Activated CD8-positive, alpha-beta memory T cell treated with anti-CD3 and anti-CD28 coated beads, Interleukin-2, amount 50 U/mL, for 48 hours (primary cell): ENCODE measurements at regions not wholly inside any gene's neighbourhood (a gene's known extent, or its start where the extent isn't known, plus 50 kb on each side); places are given as distances from the start of the nearest gene placed in this dataset.
"Not testable (repeated sequence)": the region's sequence is repeated elsewhere in the genome, so short reads cannot be mapped to it uniquely, and the experiment has no call there.

ENCODE experiments used
- DNase-seq: peaks from one replicate; pipeline ENCODE4 v3.0.0-alpha.2; 2020

- DNase-seq, result no peak
Measured at GRCh38 chr1:188958461-188959115, 1519.1 kb downstream of the BRINP3 start.

GRCh38 chr1:188986745-188987417 is 1490.8 kb downstream of the BRINP3 start:
- DNase-seq, result no peak

GRCh38 chr1:188988589-188988988 is 1489.1 kb downstream of the BRINP3 start:
- DNase-seq, result no peak

GRCh38 chr1:188991221-188991930 is 1486.3 kb downstream of the BRINP3 start:
- no peak for DNase-seq

GRCh38 chr1:189007824-189008223 is 1469.8 kb downstream of the BRINP3 start:
- DNase-seq, result no peak

GRCh38 chr1:189021577-189021976 is 1456.1 kb downstream of the BRINP3 start:
- DNase-seq, result no peak

- no peak for DNase-seq
Measured at GRCh38 chr1:189022015-189022414, 1455.6 kb downstream of the BRINP3 start.

GRCh38 chr1:189027512-189027911 is 1450.2 kb downstream of the BRINP3 start:
- no peak for DNase-seq

- no peak for DNase-seq
Measured at GRCh38 chr1:189033169-189033568, 1444.5 kb downstream of the BRINP3 start.

- no peak for DNase-seq
Measured at GRCh38 chr1:189036628-189037027, 1441.0 kb downstream of the BRINP3 start.

- no peak for DNase-seq
Measured at GRCh38 chr1:189046127-189046526, 1431.5 kb downstream of the BRINP3 start.

- no peak for DNase-seq
Measured at GRCh38 chr1:189084811-189085210, 1392.9 kb downstream of the BRINP3 start.

- DNase-seq, result no peak
Measured at GRCh38 chr1:189103956-189104355, 1373.7 kb downstream of the BRINP3 start.

GRCh38 chr1:189117072-189117770 is 1360.4 kb downstream of the BRINP3 start:
- DNase-seq, result no peak

GRCh38 chr1:189121941-189122340 is 1355.7 kb downstream of the BRINP3 start:
- no peak for DNase-seq

GRCh38 chr1:189125694-189126093 is 1352.0 kb downstream of the BRINP3 start:
- DNase-seq, result no peak

GRCh38 chr1:189131576-189131975 is 1346.1 kb downstream of the BRINP3 start:
- no peak for DNase-seq

GRCh38 chr1:189139748-189140147 is 1337.9 kb downstream of the BRINP3 start:
- DNase-seq, result not testable (repeated sequence)

- no peak for DNase-seq
Measured at GRCh38 chr1:189141056-189141455, 1336.6 kb downstream of the BRINP3 start.

GRCh38 chr1:189149547-189150375 is 1327.9 kb downstream of the BRINP3 start:
- DNase-seq, result no peak

- DNase-seq, result no peak
Measured at GRCh38 chr1:189150624-189151023, 1327.0 kb downstream of the BRINP3 start.

GRCh38 chr1:189151361-189151760 is 1326.3 kb downstream of the BRINP3 start:
- no peak for DNase-seq
